ENCODE measurements at regions not wholly inside any gene's neighbourhood (a gene's known extent, or its start where the extent isn't known, plus 50 kb on each side); places are given as distances from the start of the nearest gene placed in this dataset.

DNA sequence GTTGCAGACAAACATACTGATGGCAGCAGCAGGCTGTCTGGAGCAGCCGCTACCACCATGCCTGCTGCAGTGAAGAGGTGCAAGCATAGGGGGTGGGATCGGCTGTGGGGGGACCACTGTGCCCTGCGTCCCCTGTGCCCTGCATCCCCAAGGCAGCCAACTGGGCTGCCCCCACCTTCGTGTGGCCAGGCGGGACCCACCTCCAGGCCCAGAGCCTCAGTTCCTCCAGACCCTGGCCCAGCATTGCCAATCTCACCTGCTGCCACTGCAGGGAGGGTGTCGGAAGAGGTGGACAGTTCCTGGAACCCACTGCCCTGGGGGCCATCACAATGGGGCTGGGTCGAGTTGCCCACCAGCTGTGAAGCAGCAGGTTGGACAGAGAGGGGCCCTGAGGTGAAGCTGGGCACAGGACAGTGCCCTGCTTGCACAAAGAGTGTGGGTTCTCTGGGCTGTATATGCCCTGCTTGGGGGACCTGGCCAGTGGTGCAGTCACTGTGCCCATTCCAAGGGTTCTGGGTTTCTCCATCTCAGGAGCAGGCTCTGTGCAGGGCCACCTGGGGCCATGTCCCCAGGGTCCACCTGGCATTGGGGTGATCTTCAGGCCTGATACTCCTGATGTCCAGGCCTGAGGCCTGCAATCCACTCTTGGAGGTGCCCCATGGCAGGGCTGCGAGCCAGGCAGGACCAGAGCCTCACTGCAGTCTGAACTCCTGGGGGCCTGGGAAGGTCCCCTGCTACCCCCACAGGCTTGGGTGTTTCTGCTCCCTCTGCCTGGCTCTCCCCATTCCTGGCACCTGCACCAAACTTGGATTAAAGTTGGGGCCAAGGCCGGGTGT lies 261.4 kb upstream of the NRIP1 start:
- no peak for DNase-seq

DNA sequence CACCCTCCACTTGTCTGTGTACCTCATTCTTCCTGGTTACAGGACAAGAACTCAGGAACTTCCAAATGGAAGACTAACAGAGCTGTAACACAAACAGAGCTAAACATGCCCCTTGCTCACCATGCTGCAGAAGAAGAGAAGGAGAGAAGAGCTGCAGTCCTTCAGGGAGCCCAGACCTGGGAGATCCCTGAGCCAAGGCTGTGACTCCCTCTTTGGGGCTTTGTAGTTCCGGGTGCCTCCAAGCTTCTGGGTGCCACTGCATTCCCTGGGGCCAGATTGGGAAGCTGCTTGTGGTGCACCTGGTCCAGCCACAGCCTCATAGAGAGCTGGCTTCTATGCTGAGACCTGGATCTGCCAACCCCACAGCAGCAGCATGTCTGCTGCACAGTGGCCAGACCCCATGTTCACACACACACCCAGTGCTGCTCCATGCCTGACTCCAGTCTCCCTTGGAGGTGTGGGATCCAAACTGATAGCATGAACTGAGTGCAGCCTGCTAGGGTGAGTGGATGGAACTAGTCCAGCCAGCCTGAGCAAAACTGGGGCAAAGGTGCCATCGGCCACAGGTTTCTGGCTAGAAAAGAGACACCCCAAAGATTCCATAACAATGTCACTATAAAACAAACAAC lies 263.0 kb upstream of the NRIP1 start:
- DNase-seq = no peak

DNA sequence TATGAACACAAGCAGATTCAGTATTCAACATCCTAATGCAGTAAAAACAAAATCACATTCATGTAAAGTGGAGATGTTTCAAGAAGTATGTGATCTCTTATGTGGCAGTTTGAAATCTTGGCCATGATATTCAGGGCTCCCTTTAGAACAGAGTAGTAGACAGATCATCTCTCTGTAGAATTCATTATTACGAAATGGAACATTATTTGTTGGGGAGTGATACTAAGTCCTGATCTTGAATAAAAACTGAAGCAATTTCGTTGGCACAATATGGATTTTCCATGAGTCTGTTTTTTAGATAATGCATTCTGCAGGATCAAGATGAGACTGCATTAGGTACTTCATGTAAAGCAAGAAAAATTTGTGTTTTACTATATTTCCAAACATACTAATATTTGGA lies 264.4 kb upstream of the NRIP1 start:
- DNase-seq = no peak

DNA sequence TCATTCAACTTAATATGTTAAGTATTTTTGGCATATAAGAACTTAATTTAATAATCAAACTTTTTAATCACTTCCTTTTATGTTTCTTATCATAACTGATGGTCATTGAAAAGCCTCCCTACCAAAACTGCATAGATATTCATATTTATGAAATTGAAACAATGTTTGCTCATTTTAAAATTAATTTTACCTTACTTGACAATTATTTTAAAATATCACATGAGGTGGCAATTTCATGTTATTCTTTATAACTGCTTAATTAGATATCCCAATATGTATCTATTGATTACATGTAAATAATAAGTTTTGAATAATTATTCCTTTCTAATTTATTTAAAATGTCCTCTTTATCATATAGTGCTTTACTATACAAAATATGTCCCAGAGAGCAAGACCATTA lies 266.1 kb upstream of the NRIP1 start:
- no peak for DNase-seq

DNA sequence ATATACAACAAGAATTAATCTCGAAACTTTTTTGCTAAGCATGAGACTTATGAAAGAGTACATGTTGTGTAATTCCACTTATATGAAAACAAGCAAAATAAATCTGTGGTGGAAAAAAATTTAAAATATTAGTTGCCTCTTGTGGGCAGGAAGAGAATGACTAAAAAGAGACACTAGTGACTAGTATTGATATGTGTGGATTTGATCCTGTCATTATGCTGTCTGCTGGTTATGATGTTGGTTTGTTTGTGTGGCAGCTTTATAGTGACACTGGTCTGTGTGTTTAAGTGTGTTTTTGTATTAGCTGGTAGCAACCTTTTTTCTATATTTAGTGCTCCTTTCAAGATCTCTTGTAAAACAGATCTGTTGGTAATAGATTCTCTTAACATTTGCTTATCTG lies 267.8 kb upstream of the NRIP1 start:
- no peak for DNase-seq

DNA sequence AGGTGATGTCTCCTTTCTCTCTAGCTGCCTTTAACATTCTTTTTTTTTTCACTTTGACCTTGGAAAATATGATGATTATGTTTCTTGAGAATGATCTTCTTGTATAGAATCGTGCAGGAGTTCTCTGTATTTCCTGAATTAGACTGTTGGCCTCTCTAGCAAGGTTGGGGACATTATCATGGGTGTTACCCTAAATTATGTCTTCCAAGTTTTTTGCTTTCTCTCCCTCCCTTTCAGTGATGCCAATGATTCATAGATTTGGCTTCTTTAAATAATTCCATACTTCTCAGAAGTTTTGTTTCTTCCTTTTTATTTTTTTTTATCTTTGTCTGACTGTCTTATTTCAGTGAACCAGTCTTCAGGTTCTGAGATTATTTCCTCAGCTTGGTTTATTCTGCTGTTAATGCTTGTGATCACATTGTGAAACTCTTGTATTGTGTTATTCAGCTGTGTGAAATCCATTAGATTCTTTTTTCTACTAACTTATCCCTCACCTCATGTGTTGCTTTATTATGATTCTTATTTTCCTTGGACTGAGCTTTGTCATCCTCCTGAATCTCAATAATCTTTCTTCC lies 268.4 kb upstream of the NRIP1 start:
- no peak for DNase-seq

DNA sequence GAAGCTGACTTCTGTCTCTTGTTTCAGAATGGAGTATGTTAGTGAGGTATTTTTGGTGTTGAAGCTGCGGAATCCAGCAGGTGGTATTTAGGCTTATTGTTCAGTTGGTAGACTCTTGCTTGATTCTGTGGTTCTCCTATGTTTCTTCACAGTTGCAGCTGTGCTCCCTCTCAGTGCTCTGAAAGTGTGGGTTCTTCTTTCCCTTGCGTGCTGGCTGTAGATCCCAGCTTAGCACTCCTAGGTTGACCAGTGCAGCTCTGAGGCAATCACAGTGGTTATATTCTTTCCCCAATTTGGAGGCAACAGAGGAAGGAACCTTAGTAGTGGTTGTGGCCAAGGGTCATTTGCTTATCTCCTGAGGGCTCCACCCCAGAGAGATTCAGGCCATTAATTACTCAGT lies 269.2 kb upstream of the NRIP1 start:
- no peak for DNase-seq

DNA sequence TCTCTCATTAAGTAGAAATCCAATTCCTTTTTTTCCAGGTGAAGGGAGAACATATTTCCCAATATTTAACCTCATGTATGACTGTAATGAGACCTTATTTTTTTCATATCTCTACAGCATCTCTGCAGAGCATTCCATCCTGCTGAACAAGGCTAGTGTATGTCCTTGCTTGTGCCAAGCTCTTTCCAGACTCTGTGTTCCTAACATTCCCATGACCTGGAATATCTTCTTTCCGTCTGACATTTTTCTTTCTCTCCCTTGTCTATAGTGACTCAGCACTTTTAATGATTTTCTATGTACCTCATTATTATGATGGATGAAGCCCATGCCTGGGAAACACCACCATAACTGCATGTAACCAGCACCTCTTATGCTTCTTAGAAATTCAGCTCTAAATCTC lies 278.3 kb upstream of the NRIP1 start:
- no peak for DNase-seq

DNA sequence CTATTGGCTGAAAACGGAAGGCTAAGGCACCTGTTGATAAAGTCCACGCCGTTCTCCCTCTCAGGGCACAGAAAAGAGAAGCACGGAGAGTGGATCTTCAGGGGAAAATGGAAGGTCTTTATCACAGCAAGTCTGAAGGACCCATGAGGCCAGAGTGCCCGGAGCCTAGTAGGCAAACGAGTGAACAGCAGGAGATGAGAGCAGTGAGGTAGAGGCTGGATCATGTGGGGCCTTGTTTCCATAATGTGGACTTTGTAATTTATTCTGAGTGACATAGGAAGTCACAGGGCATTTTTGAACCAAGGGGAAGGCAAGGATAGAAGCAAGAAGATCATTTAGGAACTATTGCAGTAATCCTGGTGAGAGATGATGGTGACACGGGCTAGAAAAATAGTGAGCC lies 287.2 kb upstream of the NRIP1 start:
- DNase-seq = no peak

DNA sequence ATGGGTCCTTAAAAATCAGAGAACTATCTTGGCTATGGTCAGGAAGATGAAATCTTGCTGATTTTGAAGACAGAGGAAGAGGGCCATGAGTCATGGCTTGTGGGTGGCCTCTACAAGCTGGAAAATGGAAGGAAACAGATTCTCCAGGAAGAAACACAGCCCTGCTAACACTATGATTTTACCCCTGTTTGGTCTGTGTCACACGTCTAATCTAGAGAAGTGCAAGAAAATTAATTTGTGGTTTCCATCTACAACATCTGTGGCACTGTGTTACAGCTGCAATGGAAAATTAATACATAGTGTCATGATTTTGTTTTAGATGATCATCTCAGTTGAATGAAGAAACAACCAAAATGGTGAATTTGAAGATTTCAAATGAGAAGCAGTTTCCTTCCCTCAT lies 288.7 kb upstream of the NRIP1 start:
- DNase-seq = no peak

DNA sequence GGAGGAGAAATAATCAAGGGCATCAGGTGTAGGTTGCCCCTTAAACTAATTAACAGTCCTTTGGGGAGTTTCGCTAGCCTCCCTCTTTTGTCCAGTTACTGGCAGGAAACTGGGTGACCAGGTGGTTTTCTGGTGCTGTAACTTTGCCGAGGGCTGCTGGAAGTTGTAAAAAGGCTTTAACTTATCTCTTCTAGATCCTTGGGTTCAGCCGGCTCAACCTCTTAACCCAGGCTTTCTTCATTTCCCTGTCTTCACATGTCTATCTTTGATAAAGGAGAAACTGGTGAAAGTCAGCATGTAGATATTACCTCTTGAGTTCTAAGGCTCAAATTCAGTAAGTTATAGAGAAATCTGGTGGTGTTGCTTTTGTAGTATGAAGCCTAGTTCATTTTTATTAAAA lies 289.7 kb upstream of the NRIP1 start:
- no peak for DNase-seq

DNA sequence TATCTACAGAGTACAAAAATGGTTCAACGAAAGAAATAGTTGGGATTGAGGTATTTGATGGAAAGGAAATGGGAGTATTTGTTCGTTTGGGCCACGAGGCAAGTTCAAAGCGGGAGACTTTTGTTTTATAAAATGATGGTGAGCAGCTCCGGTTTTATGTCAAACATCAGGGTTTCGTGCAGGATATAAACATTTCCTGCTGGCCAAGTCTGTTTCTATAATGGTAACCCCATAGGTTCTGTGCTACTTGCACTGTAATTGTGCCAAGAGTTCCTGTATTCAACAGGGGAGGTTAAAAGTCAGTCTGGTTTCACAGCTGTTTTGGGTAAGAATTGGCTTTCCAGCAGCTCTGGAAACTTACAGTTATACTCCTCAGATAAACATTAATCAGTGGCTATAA lies 290.3 kb upstream of the NRIP1 start:
- DNase-seq = no peak

DNA sequence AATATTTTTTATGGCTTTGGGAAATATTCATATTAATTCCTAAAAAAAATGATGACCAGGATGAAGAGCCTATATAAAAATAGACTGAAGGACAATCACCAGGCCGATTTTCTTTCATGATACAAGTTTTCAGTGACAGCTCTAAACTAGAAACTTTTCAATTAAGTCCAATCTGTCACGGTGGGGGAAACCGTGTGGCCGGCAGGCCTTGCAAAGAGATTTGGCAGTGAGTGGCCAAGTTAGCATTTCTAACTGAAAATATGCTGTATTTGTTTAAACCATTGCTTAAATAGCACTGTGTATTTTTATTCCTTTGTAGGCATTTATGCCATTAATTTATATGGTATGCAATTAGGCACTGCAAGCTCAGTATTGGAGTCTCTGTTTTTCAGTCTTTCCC lies 294.5 kb upstream of the NRIP1 start:
- DNase-seq = no peak

DNA sequence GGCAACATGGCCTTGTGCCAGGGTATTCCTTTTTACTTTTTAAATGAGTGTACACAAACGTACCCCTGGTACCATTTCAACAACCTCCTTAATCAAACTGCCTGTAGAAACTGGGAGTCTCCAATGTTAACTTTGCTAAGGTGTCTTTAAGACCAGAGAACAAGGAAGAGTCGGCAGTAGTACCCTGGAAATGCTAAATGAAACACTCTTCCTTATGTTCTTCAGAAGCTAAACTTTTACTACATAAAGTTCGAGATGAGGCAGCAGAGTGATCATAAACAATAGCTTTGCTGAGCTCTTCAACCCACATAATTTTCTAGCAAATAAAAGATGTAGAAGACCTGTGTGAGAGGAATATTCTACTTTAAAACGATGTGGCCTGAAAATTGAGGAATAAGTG lies 297.7 kb upstream of the NRIP1 start:
- DNase-seq = no peak

DNA sequence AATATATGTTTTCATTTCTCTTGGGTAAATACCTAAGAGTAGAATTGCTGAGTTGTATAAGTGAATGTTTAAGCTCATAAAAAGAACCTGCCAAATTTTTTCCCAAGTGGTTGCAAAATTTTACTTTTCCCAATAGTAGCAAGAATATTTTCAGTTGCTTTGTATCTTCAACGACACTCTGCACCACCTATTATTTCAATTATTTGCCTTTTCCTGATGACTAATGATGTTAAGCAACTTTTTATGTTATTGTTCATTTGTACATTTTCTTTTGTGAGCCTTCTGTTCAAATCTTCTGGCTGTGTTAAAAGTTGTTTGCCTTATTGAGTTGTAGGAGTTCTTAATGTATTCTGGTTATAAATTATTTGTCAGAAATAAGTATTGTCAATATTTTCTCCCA lies 299.1 kb upstream of the NRIP1 start:
- no peak for DNase-seq

DNA sequence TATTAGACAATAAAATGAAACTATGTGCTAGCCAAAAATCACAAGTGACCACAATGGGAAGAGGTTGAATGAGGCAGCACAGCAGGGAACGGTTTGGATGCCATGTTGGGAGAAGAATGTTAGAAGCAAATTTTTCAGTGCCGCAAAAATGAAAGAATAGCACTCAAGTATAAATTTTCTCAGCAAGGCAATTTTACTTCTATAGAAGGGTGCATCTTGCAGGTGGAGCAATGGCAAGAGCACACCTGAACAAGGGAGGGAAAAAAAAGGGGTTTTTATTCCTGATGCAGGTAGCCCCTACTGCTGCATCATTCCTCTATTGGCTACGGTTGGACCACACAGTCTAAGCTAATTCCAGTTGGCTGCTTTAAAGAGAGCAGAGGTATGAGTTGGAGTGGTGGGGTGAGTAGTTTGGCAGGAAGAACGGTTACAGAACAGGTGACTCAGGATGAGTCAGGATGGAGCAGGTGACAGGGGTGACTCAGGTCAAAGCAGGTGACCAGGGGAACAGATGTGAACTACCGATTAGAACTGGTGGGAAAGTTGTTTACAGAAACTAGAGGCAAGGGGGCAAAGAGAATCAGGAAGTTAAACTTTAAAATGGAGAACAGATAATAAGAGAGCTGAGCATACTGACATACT lies 301.1 kb upstream of the NRIP1 start:
- DNase-seq = no peak

DNA sequence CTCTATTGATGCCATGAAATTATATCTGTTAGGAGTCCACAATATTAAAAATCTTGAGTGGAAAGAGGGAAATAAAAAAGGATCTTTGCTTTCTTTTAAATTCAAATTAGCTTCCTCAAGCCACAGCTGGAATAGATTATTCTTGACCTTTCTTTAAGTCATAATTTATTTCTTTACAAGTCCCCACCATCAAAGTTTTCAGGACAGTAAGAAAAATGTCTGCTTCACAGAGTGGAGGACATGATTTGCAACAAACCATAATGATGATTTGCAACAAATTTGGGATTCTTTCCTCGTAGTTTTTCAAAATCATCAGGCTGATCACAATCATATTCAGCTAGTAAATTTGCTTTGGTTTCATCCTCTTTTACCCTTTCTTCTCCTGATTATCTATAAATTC lies 301.8 kb upstream of the NRIP1 start:
- no peak for DNase-seq

DNA sequence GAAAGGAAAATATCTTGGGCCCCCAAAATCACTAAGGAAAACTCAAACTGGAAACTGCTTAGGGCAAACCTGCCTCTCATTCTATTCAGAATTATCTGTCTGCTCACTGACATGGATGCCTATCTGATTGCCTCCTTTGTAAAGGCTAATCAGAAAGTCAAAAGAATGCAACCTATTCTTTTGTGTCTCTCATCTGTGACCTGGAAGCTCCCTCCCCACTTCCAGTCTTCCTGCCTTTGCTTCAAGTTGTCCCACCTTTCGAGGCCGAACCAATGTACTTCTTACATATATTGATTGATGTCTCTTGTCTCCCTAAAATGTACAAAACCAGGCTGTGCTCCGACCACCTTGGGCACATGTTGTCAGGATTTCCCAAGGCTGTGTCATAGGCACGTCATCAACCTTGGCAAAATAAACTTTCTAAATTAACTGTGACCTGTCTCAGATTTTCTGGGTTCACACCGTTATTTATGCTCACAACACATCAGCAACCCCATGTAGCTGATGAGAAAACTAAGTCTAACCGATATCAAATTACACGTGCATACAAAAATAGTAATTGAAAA lies 302.3 kb upstream of the NRIP1 start:
- DNase-seq = no peak

DNA sequence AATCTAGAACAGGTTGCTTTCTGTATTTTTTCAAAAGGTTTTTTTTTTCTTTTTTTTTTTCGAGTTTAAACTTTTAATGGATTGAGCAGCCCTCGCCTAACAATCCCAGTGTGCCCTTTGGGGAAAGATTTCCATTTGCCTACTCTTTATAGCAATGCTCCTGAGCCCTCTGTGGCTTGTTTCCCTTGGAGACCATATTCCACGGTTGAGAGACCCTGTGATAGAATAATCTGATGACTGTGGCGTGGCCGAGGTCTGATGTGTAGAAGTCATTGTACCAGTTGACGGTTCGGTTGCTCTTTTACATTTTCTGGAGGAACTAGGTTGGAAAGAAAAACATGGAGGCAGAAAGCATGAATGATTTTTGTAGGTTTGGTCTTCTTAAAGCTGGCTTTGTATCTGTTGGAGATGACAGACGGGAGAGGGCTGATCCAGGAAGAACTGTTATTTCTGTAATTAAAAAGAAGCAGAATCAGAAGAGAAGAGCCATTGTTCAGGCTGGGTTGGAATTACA lies 305.7 kb upstream of the NRIP1 start:
- no peak for DNase-seq

DNA sequence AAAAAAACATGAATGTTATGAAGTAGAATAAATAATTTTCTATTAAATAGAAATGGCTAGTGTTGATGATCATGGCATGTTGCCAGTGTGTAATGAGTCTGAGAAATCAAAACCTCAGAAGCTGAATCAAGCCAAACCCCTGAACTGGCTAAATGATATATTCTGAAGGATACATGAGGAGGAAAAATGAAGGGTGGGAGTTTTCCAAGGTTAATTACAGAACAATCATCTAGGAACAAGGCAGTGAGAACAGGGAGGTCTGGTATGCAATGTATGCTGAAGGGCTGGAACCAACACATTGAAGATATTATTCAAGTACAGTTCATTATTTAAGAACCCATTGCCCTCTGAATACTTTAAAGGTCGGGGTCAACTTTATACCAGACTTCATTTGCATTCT lies 309.1 kb upstream of the NRIP1 start:
- no peak for DNase-seq

DNA sequence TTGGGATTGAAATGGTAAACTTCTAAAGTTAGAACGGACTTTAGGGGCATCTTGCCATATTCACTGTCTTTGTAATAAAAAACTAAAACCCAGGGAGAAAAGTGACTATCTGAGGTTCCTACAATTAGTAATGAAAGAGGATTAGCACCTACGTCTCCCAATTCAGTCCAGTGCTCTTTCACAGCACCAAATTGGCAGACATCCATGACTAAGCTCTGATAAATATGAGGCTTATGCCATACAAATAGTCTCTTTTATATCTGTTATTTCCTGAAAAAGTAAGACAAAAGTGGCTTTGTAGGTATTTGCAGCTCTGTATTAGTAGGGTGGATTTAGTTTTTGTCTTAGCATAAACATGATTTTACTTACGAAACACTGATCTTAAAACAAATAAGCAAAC lies 315.0 kb upstream of the NRIP1 start:
- DNase-seq = no peak

DNA sequence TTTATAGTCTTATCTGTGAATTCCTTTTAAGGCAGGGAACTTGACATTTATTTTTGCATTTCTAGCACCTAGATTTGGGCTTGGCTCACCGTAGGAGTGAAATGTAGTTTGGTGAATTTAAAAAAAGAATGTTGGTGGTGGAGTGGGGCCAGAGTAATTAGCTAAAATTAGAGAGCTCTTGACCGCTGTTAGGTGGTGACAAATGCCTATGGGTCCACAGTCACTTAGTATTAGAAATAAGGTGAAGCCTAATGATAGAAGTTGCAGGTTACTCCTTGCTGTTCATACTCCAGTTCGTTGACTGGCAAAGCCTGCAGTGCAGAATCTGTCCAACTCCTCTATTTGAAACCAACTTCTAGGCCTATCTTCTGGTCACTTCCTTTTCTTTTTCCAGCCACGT lies 318.8 kb upstream of the NRIP1 start:
- no peak for DNase-seq

DNA sequence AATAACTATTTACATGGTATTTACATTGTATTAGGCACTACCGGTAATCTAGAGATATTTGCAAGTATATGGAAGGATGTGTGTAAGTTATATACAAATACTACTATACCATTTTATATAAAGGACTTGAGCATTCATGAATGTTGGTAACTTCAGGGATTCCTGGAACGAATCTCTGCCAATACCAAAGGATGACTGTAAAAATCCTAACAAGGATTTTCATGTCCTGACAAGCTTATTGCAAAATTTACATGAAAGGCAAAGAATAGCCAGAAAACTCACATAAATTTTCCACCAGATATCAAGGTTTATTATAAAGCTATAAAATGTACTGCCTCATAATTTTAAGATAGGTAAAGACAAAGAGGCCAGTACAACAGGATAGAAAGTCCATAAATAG lies 325.2 kb upstream of the NRIP1 start:
- no peak for DNase-seq
